GM12891 (cell line): ENCODE measurements at regions not wholly inside any gene's neighbourhood (a gene's known extent, or its start where the extent isn't known, plus 50 kb on each side); places are given as distances from the start of the nearest gene placed in this dataset.

Experiments used
- DNase-seq: peaks from one replicate; pipeline ENCODE4 v3.0.0; 2011; ENCODE audit warnings: low spot score; ENCODE audit not compliant: insufficient read length
- FAIRE-seq: peaks from 2 replicates; lab custom pipeline; 2011; peaks lifted over from hg19 to GRCh38; lab: Jason Lieb, UNC
- PAX5 ChIP-seq: IDR thresholded peaks from 2 replicates; pipeline ENCODE4 v1.6.1; 2011; ENCODE audit warnings: low read length, moderate library complexity, mild to moderate bottlenecking; ENCODE audit not compliant: insufficient read depth, severe bottlenecking
- POLR2A ChIP-seq: IDR thresholded peaks from 2 replicates; pipeline ENCODE4 v1.6.1; 2011; ENCODE audit warnings: low read depth, low read length, control low read depth
- POLR2AphosphoS5 ChIP-seq: IDR thresholded peaks from 2 replicates; pipeline ENCODE4 v1.6.1; 2011; ENCODE audit warnings: low read depth, low read length, control low read depth
- POU2F2 ChIP-seq: IDR thresholded peaks from 2 replicates; pipeline ENCODE4 v1.6.1; 2011; ENCODE audit warnings: low read depth, mild to moderate bottlenecking, control low read depth, low read length, moderate library complexity
- SPI1 ChIP-seq: IDR thresholded peaks from 2 replicates; pipeline ENCODE4 v1.6.1; 2011; ENCODE audit warnings: low read depth, low read length, control low read depth
- TAF1 ChIP-seq: IDR thresholded peaks from 2 replicates; pipeline ENCODE4 v1.6.1; 2011; ENCODE audit warnings: low read depth, low read length, control low read depth

DNA sequence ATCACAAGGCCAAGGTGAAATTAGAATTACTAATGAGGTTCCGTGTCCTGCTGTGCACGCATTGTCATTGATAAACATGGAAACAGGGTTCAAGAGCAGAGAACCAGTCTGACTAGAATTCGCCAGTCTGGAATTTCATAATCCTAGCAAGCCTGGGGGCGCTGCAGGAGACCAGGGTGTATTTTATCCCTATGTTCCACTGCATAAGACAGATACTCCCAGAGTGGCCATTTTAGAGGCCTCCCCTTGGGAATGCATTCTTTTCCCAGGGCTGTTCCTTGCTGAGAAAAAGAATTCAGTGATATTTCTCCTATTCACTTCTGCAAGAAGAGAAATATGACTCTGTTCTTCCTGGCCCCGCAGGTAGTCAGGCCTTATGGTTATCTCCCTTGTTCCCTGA lies 1387.7 kb downstream of the MAT2B start:
- FAIRE-seq: no peak
- DNase-seq: no peak
- TF ChIP-seq POLR2AphosphoS5 (no peak), POLR2A (no peak), PAX5 (no peak), SPI1 (no peak), TAF1 (no peak), POU2F2 (no peak)

DNA sequence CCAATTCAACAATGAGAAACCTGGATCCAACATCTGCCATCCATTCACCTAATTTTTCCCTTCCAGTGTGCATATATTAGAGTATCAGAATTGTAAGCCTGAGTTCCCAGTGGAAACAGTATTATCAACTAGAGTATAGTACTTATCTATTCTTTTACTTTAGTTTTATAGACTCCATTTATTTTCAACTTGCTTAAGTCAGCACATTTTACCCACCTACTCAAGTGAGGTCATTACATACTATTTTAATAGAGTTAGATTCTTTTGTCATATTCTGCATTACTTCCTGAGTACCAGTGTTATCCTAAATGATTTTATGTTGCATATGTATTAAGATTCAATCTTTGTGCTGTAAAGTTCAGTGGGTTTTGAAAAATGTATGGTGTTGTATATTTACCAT lies 1393.3 kb downstream of the MAT2B start:
- FAIRE-seq (no peak), DNase-seq (no peak)
- TF ChIP-seq TAF1 (no peak), POU2F2 (no peak), POLR2A (no peak), PAX5 (no peak), SPI1 (no peak), POLR2AphosphoS5 (no peak)

DNA sequence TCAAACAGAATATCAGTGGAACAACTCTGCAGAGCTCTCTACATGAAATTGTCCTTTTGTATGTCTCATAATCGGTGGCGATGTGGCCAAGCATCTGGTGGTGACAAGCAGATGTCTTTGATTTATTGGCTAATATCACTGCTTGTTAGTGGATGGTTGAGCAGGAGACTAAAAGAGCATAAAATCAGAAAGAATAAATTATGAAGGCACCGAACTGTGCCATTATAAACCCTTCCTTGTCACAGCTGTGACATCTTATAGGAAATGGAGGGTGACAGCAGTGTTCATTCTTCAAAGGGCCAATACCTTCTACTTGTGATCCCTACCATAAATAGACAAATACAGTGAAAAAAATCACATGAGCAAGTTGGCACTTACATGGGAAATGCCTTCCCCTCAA lies 1404.3 kb downstream of the MAT2B start:
- DNase-seq (no peak), FAIRE-seq (no peak)
- no peak for TF ChIP-seq POLR2AphosphoS5
- TF ChIP-seq TAF1: no peak
- no peak for TF ChIP-seq PAX5
- no peak for TF ChIP-seq POLR2A
- TF ChIP-seq SPI1: no peak
- no peak for TF ChIP-seq POU2F2

DNA sequence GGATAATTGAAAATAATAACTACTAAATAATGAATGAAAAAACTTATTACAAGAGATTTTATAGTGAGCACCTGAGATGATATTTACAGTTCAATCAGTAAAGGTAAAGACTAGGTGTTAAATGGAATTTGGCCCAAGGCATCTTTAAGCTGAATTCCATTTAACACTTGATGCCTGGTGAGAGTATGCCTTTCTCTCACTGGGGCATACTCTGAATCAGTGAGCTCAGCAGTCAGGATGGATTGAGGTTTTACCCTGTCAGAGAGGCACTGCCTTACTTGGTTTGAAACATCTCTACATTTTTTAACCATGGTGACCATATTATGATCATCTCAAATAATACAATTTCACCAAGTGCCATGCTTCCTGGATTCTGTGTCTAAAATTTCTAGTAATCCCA lies 1416.3 kb downstream of the MAT2B start:
- no peak for DNase-seq
- no peak for FAIRE-seq
- no peak for TF ChIP-seq TAF1
- TF ChIP-seq POLR2A: no peak
- TF ChIP-seq POU2F2: no peak
- TF ChIP-seq PAX5: no peak
- no peak for TF ChIP-seq SPI1
- no peak for TF ChIP-seq POLR2AphosphoS5

DNA sequence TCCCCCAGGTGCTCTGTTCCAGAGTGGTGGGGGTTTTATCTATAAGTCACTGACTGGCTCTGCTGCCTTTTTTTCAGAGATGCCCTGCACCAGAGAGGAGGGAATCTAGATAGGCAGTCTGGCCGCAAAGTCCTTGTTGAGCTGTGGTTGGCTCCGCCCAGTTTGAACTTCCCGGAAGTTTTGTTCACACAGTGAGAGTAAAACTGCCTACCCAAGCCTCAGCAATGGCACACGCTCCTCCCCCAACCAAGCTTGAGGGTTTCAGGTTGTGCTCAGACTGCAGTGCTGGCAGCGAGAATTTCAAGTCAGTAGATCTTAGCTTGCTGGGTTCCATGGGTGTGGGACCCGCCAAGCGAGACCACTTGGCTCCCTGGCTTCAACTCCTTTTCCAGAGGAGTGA lies 1428.6 kb downstream of the MAT2B start:
- no peak for FAIRE-seq
- TF ChIP-seq POLR2A: no peak
- no peak for TF ChIP-seq TAF1
- TF ChIP-seq PAX5: no peak
- no peak for TF ChIP-seq POLR2AphosphoS5
- no peak for TF ChIP-seq SPI1
- TF ChIP-seq POU2F2: no peak
- DNase-seq: no peak

DNA sequence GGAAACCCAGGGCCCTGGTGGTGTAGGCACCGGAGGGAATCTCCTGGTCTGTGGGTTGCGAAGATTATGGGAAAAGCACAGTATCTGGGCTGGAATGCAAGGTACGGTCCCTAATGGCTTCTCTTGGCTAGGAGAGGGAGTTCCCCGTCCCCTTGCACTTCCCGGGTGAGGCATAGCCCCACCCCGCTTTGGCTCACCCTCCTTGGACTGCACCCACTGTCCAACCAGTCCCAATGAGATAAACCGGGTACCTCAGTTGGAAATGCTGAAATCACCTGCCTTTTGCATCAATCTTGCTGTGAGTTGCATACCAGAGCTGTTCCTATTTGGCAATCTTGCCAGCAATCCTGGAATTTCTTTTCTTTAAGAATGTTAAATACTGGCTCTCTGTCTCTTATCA lies 1429.1 kb downstream of the MAT2B start:
- TF ChIP-seq TAF1: no peak
- no peak for TF ChIP-seq SPI1
- no peak for TF ChIP-seq POU2F2
- no peak for TF ChIP-seq PAX5
- no peak for TF ChIP-seq POLR2AphosphoS5
- no peak for TF ChIP-seq POLR2A
- FAIRE-seq (no peak), DNase-seq (no peak)

DNA sequence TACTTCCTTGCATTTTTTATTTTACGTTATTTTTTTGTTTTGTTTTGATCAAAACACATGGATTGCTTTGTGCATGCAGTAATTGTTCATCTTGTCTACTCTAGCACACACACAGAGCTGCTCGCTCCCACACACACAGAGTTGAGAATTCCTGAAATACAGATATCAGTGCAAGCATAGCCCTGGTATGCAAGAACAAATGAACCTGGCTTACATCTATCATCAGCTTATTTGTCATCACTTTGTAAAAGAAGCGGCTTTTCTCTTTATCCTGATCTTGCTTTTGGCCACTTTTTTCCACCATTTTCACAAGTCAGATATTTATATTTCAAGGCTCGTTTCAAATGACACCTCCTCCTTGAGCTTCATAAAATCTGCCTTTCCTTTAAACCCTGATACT lies 1435.7 kb downstream of the MAT2B start:
- no peak for DNase-seq
- no peak for FAIRE-seq
- TF ChIP-seq POU2F2 (no peak), TAF1 (no peak), POLR2AphosphoS5 (no peak), POLR2A (no peak), SPI1 (no peak), PAX5 (no peak)

DNA sequence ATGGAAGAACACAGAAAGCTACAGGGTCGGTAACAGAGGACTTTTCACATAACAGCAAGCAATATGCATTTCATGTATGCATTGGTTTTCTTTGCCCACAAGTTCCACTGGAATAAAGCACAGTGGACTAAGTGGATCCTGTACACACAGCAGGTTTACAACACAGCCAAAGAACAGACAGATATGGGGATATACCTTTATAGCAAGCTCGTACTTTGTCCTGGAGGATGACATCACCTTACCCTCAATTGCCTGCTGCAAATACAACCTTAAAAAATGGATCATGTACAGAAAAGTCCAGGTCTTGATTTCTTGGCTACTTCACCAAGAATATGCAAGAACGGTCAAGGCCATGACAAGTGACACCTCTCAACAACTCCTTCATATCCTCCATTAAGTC lies 1445.5 kb downstream of the MAT2B start:
- TF ChIP-seq POLR2A (no peak), TAF1 (no peak), POLR2AphosphoS5 (no peak)
- DNase-seq (no peak), FAIRE-seq (no peak)

DNA sequence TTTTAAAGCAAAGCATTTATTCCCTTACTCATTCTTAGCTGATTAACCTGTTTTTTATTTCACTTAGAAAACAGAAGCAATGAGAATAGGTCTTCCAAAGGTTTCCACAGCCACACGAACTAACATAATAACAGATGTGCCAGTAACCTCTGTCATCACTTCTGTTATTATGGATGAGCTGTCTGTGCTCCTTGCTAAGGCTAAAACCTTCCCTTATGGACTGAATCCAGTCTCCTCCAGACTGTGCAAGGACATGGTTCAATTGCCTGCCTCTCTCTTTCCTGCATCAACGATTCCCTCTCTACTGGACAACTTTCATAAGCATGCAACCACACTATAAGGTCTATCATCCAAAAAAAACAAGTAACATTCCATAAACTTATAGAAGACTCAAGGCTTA lies 1446.2 kb downstream of the MAT2B start:
- TF ChIP-seq TAF1: no peak
- TF ChIP-seq SPI1: no peak
- no peak for TF ChIP-seq PAX5
- TF ChIP-seq POLR2A: no peak
- no peak for TF ChIP-seq POU2F2
- TF ChIP-seq POLR2AphosphoS5: no peak
- FAIRE-seq (no peak), DNase-seq (no peak)

DNA sequence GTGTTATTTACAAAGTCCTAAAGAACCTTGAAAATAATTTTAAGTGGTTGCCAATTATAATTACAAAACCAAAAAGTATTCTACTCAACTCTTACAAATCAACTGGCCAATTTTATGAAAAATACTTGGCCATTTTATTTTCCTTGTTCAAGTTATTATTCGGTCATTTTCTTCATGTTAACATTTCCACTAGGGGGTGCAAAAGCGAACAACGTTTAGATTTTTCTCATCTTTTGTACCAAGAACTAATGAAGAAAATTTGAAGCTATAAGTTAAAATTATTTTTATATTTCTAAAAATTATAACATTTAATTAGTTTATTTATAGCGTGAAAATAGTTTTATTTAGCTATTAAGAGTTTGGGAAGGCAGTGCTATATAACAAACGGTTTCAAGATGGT lies 1453.3 kb downstream of the MAT2B start:
- TF ChIP-seq PAX5: no peak
- TF ChIP-seq POU2F2: no peak
- TF ChIP-seq POLR2AphosphoS5: no peak
- no peak for TF ChIP-seq POLR2A
- TF ChIP-seq TAF1: no peak
- TF ChIP-seq SPI1: no peak
- FAIRE-seq (no peak), DNase-seq (no peak)
